ENCODE measurements at regions not wholly inside any gene's neighbourhood (a gene's known extent, or its start where the extent isn't known, plus 50 kb on each side); places are given as distances from the start of the nearest gene placed in this dataset.
A peak's percentile ranks its signal among the peaks of the same experiment; 100 is the strongest.
"Not testable (repeated sequence)": the region's sequence is repeated elsewhere in the genome, so short reads cannot be mapped to it uniquely, and the experiment has no call there.

- Histone ChIP-seq H3K9me3 (peaks cover 9% of the 10 kb centered on the region), H3K4me3 (ENCODE audit: low read depth, low read length) (no peak overlapping the region), H3K4me1 (peaks cover 34% of the 10 kb centered on the region), H3K36me3 (ENCODE audit: control insufficient read depth, insufficient read depth, low read length) (no peaks in the 10 kb centered on the region), H3K27me3 (replicated peaks; ENCODE audit: control insufficient read depth, insufficient read depth, low read length) (no peaks in the 10 kb centered on the region)
- BruUV-seq (replicated peaks): no TSS peak
- H3K4me1 Mint-ChIP-seq (ENCODE audit: low read depth, unreplicated experiment): peaks cover 10% of the 10 kb centered on the region
- H3K9me3 Mint-ChIP-seq (ENCODE audit: unreplicated experiment): peaks cover 19% of the 10 kb centered on the region
- intact Hi-C loops (cut with micrococcal nuclease; ENCODE audit: unreplicated experiment): loop anchor here (1.0 to 2.0 kb wide), 4 partner anchors 34 to 156 kb away; no protein-coding TSS in a partner anchor
- no peaks in the 10 kb centered on the region for H3K36me3 Mint-ChIP-seq (ENCODE audit: insufficient read depth, unreplicated experiment)
- POLR2A ChIA-PET: interaction anchor here (0.8 kb wide), 1 partner anchor 90 kb away, joined by 4 read pairs; no protein-coding TSS in a partner anchor
- no peak for TF ChIP-seq CTCF (IDR thresholded peaks at IDR 0.05; ENCODE audit: insufficient read depth in 1 of 2, low read depth in 1 of 2, low read length in 1 of 2, severe bottlenecking in 1 of 2, unreplicated experiment in 1 of 2)
- peak overlapping the region; percentile 31 for H3K27ac Mint-ChIP-seq (ENCODE audit: unreplicated experiment)
- DNase-seq: peak; percentile 80 to 88
- no peaks in the 10 kb centered on the region for H3K27me3 Mint-ChIP-seq (ENCODE audit: insufficient read depth, unreplicated experiment)
- CTCF ChIA-PET: interaction anchor here (1.2 kb wide), 1 partner anchor 156 kb away, joined by 7 read pairs; no protein-coding TSS in a partner anchor
- peak overlapping the region; percentile 44 for H3K4me3 Mint-ChIP-seq (ENCODE audit: unreplicated experiment)
These were observed 1233.6 kb upstream of the TMEFF2 start for GRCh38 chr2:193428336-193428818.

DNA sequence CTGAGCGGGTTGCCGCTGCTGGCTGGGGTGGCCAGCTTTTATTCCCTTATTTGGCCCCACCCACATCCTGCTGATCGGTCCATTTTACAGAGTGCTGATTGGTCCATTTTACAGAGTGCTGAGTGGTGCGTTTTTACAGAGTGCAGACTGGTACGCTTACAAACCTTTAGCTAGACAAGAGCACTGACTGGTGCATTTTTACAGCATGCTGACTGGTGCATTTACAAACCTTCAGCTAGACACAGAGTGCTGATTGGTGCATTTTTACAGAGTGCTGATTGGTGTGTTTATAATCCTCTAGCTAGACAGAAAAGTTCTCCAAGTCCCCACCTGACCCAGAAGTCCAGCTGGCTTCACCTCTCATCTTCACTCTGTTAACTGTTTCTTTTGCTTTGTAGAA, 1217.6 kb upstream of the TMEFF2 start:
- H3K27me3 ChIP-seq (replicated peaks; ENCODE audit: control insufficient read depth, insufficient read depth, low read length); H3K4me3 Mint-ChIP-seq (ENCODE audit: unreplicated experiment); POLR2A ChIA-PET; H3K27ac Mint-ChIP-seq (ENCODE audit: unreplicated experiment); intact Hi-C loops (cut with micrococcal nuclease; ENCODE audit: unreplicated experiment); H3K36me3 Mint-ChIP-seq (ENCODE audit: insufficient read depth, unreplicated experiment); DNase-seq; CTCF ChIA-PET; H3K4me1 ChIP-seq; H3K4me1 Mint-ChIP-seq (ENCODE audit: low read depth, unreplicated experiment); H3K36me3 ChIP-seq (ENCODE audit: control insufficient read depth, insufficient read depth, low read length); H3K27me3 Mint-ChIP-seq (ENCODE audit: insufficient read depth, unreplicated experiment); BruUV-seq (replicated peaks); H3K4me3 ChIP-seq (ENCODE audit: low read depth, low read length): not testable (repeated sequence)
- H3K9me3 Mint-ChIP-seq (ENCODE audit: unreplicated experiment): peaks cover 20% of the 10 kb centered on the region
- peaks cover 12% of the 10 kb centered on the region; the same call in 1 of the 2 replicates for H3K9me3 ChIP-seq

- no peak overlapping the region for H3K4me3 Mint-ChIP-seq (ENCODE audit: unreplicated experiment)
- CTCF ChIA-PET: no interaction called here
- DNase-seq: no peak
- BruUV-seq (replicated peaks): no TSS peak
- intact Hi-C loops (cut with micrococcal nuclease; ENCODE audit: unreplicated experiment): no loop called here
- peaks cover 10% of the 10 kb centered on the region for H3K9me3 Mint-ChIP-seq (ENCODE audit: unreplicated experiment)
- TF ChIP-seq CTCF (IDR thresholded peaks at IDR 0.05; ENCODE audit: insufficient read depth in 1 of 2, low read depth in 1 of 2, low read length in 1 of 2, severe bottlenecking in 1 of 2, unreplicated experiment in 1 of 2): no peak
- Histone ChIP-seq H3K9me3 (peaks cover 5% of the 10 kb centered on the region; the same call in 1 of the 2 replicates), H3K27me3 (replicated peaks; ENCODE audit: control insufficient read depth, insufficient read depth, low read length) (no peaks in the 10 kb centered on the region), H3K4me1 (no peaks in the 10 kb centered on the region), H3K36me3 (ENCODE audit: control insufficient read depth, insufficient read depth, low read length) (no peaks in the 10 kb centered on the region), H3K4me3 (ENCODE audit: low read depth, low read length) (no peak overlapping the region)
- H3K27me3 Mint-ChIP-seq (ENCODE audit: insufficient read depth, unreplicated experiment): no peaks in the 10 kb centered on the region
- peaks cover 6% of the 10 kb centered on the region for H3K36me3 Mint-ChIP-seq (ENCODE audit: insufficient read depth, unreplicated experiment)
- no peak overlapping the region for H3K27ac Mint-ChIP-seq (ENCODE audit: unreplicated experiment)
- H3K4me1 Mint-ChIP-seq (ENCODE audit: low read depth, unreplicated experiment): no peaks in the 10 kb centered on the region
- POLR2A ChIA-PET: no interaction called here
These were observed 1215.2 kb upstream of the TMEFF2 start for GRCh38 chr2:193409951-193410350.

DNA sequence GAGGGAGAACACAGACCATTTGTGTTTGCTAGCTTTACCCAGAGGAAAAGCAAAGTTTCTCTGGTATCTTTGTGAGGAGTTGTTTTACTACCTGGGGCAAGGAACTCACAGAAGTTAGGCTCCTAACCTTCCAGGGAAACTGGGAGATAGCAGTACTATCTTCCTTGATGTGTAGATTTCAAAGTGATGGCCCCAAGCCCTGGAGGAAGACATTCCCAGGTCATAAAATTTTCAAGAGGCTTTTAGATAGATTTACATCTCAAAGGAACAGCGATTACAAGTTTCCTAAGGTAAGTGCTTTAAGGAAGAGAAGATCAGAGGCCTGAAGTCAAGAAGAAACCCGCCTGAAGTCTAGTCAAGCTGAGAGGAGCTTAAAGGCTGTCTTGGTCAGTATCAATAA, 1187.8 kb upstream of the TMEFF2 start:
- Mint-ChIP-seq H3K36me3 (ENCODE audit: insufficient read depth, unreplicated experiment) (no peaks in the 10 kb centered on the region), H3K27me3 (ENCODE audit: insufficient read depth, unreplicated experiment) (no peaks in the 10 kb centered on the region), H3K27ac (ENCODE audit: unreplicated experiment) (no peak overlapping the region), H3K9me3 (ENCODE audit: unreplicated experiment) (no peaks in the 10 kb centered on the region), H3K4me3 (ENCODE audit: unreplicated experiment) (no peak overlapping the region), H3K4me1 (ENCODE audit: low read depth, unreplicated experiment) (no peaks in the 10 kb centered on the region)
- Histone ChIP-seq H3K4me1 (no peaks in the 10 kb centered on the region), H3K27me3 (replicated peaks; ENCODE audit: control insufficient read depth, insufficient read depth, low read length) (no peaks in the 10 kb centered on the region), H3K9me3 (no peaks in the 10 kb centered on the region), H3K4me3 (ENCODE audit: low read depth, low read length) (no peak overlapping the region), H3K36me3 (ENCODE audit: control insufficient read depth, insufficient read depth, low read length) (no peaks in the 10 kb centered on the region)
- no TSS peak for BruUV-seq (replicated peaks)
- peak in 1 of 2 experiments; percentile 39 for DNase-seq
- CTCF ChIA-PET: no interaction called here
- POLR2A ChIA-PET: no interaction called here
- TF ChIP-seq CTCF (IDR thresholded peaks at IDR 0.05; ENCODE audit: insufficient read depth in 1 of 2, low read depth in 1 of 2, low read length in 1 of 2, severe bottlenecking in 1 of 2, unreplicated experiment in 1 of 2): no peak
- intact Hi-C loops (cut with micrococcal nuclease; ENCODE audit: unreplicated experiment): no loop called here
